ENCODE measurements at regions not wholly inside any gene's neighbourhood (a gene's known extent, or its start where the extent isn't known, plus 50 kb on each side); places are given as distances from the start of the nearest gene placed in this dataset.

DNA sequence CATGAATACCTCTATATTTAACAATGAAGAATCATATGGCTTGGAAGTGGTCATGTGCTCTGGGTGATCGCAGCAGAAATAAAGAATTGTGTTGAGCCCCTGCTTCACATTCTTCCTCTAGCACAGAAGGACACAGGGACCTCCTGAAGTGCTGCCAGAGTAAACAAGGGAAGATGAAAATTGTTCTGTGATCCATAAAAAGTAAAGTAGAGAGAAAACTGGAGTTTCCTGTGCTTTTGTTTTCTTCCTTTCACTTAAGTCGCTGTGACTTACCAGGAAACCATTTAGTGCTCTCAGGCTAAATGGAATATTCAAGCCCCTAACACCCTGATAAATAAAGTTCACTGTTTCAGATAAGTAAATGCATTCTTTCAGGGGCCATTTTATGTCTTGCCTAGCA is 1173.6 kb upstream of the CHAC2 start:
- TF ChIP-seq POLR2A (IDR thresholded peaks at IDR 0.05) (no peak), EP300 (IDR thresholded peaks at IDR 0.05) (no peak), POLR2AphosphoS5 (IDR thresholded peaks at IDR 0.05) (no peak)
- TF ChIP-seq, protein P1, sequence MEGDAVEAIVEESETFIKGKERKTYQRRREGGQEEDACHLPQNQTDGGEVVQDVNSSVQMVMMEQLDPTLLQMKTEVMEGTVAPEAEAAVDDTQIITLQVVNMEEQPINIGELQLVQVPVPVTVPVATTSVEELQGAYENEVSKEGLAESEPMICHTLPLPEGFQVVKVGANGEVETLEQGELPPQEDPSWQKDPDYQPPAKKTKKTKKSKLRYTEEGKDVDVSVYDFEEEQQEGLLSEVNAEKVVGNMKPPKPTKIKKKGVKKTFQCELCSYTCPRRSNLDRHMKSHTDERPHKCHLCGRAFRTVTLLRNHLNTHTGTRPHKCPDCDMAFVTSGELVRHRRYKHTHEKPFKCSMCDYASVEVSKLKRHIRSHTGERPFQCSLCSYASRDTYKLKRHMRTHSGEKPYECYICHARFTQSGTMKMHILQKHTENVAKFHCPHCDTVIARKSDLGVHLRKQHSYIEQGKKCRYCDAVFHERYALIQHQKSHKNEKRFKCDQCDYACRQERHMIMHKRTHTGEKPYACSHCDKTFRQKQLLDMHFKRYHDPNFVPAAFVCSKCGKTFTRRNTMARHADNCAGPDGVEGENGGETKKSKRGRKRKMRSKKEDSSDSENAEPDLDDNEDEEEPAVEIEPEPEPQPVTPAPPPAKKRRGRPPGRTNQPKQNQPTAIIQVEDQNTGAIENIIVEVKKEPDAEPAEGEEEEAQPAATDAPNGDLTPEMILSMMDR (IDR thresholded peaks at IDR 0.05), result no peak

All from sigmoid colon (tissue), 4 donors.